ENCODE measurements at regions not wholly inside any gene's neighbourhood (a gene's known extent, or its start where the extent isn't known, plus 50 kb on each side); places are given as distances from the start of the nearest gene placed in this dataset.

- no peak for DNase-seq
These were observed 124.2 kb downstream of the TMEM161B start for GRCh38 chr5:88144219-88145001.

GRCh38 chr5:88143693-88144218, 124.9 kb downstream of the TMEM161B start:
- DNase-seq = no peak

- DNase-seq = no peak
These were observed 125.6 kb downstream of the TMEM161B start for GRCh38 chr5:88142886-88143692.

- no peak for DNase-seq
These were observed 126.1 kb downstream of the TMEM161B start for GRCh38 chr5:88142636-88142885.

- DNase-seq = peak; percentile 95
These were observed 127.5 kb downstream of the TMEM161B start for GRCh38 chr5:88140856-88141752.

- no peak for DNase-seq
These were observed 128.2 kb downstream of the TMEM161B start for GRCh38 chr5:88140396-88140855.

- no peak for DNase-seq
These were observed 138.3 kb downstream of the TMEM161B start for GRCh38 chr5:88130211-88130815.

- no peak for DNase-seq
These were observed 139.8 kb downstream of the TMEM161B start for GRCh38 chr5:88128813-88129212.

GRCh38 chr5:88119535-88120125, 149.0 kb downstream of the TMEM161B start:
- DNase-seq = no peak

- no peak for DNase-seq
These were observed 150.5 kb downstream of the TMEM161B start for GRCh38 chr5:88118179-88118578.

GRCh38 chr5:88117546-88117945, 151.1 kb downstream of the TMEM161B start:
- no peak for DNase-seq

GRCh38 chr5:88116396-88116795, 152.2 kb downstream of the TMEM161B start:
- DNase-seq = no peak

- no peak for DNase-seq
These were observed 153.4 kb downstream of the TMEM161B start for GRCh38 chr5:88115211-88115610.

GRCh38 chr5:88113429-88113828, 155.2 kb downstream of the TMEM161B start:
- DNase-seq = no peak

GRCh38 chr5:88109818-88110217, 158.8 kb downstream of the TMEM161B start:
- no peak for DNase-seq

GRCh38 chr5:88108490-88109279, 160.0 kb downstream of the TMEM161B start:
- DNase-seq = no peak

GRCh38 chr5:88094906-88095496, 173.6 kb downstream of the TMEM161B start:
- DNase-seq = no peak

GRCh38 chr5:88094403-88094802, 174.2 kb downstream of the TMEM161B start:
- DNase-seq = no peak

GRCh38 chr5:88093765-88094164, 174.9 kb downstream of the TMEM161B start:
- DNase-seq = no peak

- no peak for DNase-seq
These were observed 175.6 kb downstream of the TMEM161B start for GRCh38 chr5:88092958-88093605.

Measured in activated CD8-positive, alpha-beta memory T cell treated with anti-CD3 and anti-CD28 coated beads, Interleukin-2, amount 50 U/mL, for 48 hours (primary cell).